ENCODE measurements at regions not wholly inside any gene's neighbourhood (a gene's known extent, or its start where the extent isn't known, plus 50 kb on each side); places are given as distances from the start of the nearest gene placed in this dataset.

DNA sequence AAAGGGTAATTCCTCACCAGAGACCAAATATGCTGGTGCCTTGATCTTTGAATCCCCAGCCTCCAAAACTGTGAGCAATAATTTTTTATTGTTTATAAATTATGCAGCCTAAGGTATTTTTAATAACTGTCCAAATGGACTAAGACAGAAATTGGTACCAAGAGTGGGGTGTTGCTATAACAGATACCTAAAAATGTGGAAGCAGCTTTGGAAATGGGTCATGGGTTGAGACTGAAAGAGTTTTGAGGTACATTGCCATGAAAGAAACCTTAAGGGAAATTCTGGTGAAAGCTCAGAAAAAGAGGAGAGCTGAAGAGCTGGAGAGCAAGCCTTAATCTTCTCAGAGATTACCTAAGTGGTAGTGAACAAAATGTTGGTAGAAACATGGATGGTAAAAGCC, 378.2 kb downstream of the NXPE2 start:
- H3K4me1 Mint-ChIP-seq: peaks cover 6% of the 10 kb centered on the region
- ATAC-seq: no peak
- DNase-seq (ENCODE audit: low spot score): no peak
- POLR2A ChIA-PET: no interaction called here
- peaks cover 13% of the 10 kb centered on the region for H3K27me3 Mint-ChIP-seq (ENCODE audit: low read depth)
- CTCF ChIA-PET: no interaction called here
- TF ChIP-seq RELA (CRISPR knock-in tag; IDR thresholded peaks at IDR 0.05; ENCODE audit: borderline replicate concordance) (no peak), ETV6 (CRISPR knock-in tag; IDR thresholded peaks at IDR 0.05) (no peak), MXD4 (CRISPR knock-in tag; IDR thresholded peaks at IDR 0.05; ENCODE audit: borderline replicate concordance) (no peak), ZBTB43 (CRISPR knock-in tag; IDR thresholded peaks at IDR 0.05) (no peak)
- H3K27ac Mint-ChIP-seq: no peak overlapping the region
- H3K4me3 Mint-ChIP-seq: no peak overlapping the region
- peaks cover 33% of the 10 kb centered on the region for H3K9me3 Mint-ChIP-seq
- H3K36me3 Mint-ChIP-seq: peaks cover 23% of the 10 kb centered on the region

DNA sequence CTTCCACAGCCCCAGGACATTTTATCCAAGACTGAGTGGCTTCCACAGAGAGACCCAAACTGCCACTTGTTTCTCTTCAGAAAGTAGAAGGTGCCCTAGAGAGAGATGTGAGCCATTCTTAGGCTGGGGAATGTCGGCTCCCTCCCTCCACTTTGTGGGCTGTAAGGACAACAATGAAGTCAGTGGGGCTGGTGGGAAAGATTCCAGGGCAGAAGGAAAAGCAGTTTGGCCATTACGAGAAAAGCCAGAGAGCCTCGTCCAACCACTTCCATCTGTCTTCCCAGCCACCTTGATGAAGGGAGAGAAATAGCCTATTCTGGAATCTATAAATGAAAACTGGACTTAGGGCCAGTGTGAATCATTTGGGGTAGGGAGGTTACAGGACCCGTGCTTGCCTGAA, 382.5 kb downstream of the NXPE2 start:
- ATAC-seq (no peak), DNase-seq (ENCODE audit: low spot score) (no peak)
- no peak overlapping the region for H3K4me3 Mint-ChIP-seq
- H3K4me1 Mint-ChIP-seq: peaks cover 5% of the 10 kb centered on the region; the same call in 1 of the 2 replicates
- no peak overlapping the region for H3K27ac Mint-ChIP-seq
- no peak for TF ChIP-seq MYBL2 (CRISPR knock-in tag; IDR thresholded peaks at IDR 0.05)
- TF ChIP-seq ESRRA (CRISPR knock-in tag; IDR thresholded peaks at IDR 0.05; ENCODE audit: borderline replicate concordance): no peak
- no peak for TF ChIP-seq ZNF232 (CRISPR knock-in tag; IDR thresholded peaks at IDR 0.05)
- no peak for TF ChIP-seq AR (CRISPR knock-in tag; IDR thresholded peaks at IDR 0.05)
- TF ChIP-seq, protein P1, sequence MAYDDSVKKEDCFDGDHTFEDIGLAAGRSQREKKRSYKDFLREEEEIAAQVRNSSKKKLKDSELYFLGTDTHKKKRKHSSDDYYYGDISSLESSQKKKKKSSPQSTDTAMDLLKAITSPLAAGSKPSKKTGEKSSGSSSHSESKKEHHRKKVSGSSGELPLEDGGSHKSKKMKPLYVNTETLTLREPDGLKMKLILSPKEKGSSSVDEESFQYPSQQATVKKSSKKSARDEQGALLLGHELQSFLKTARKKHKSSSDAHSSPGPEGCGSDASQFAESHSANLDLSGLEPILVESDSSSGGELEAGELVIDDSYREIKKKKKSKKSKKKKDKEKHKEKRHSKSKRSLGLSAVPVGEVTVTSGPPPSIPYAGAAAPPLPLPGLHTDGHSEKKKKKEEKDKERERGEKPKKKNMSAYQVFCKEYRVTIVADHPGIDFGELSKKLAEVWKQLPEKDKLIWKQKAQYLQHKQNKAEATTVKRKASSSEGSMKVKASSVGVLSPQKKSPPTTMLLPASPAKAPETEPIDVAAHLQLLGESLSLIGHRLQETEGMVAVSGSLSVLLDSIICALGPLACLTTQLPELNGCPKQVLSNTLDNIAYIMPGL (CRISPR knock-in tag; IDR thresholded peaks at IDR 0.05): no peak
- TF ChIP-seq, protein P2, sequence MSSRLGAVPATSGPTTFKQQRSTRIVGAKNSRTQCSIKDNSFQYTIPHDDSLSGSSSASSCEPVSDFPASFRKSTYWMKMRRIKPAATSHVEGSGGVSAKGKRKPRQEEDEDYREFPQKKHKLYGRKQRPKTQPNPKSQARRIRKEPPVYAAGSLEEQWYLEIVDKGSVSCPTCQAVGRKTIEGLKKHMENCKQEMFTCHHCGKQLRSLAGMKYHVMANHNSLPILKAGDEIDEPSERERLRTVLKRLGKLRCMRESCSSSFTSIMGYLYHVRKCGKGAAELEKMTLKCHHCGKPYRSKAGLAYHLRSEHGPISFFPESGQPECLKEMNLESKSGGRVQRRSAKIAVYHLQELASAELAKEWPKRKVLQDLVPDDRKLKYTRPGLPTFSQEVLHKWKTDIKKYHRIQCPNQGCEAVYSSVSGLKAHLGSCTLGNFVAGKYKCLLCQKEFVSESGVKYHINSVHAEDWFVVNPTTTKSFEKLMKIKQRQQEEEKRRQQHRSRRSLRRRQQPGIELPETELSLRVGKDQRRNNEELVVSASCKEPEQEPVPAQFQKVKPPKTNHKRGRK (CRISPR knock-in tag; IDR thresholded peaks at IDR 0.05; ENCODE audit: borderline replicate concordance): no peak
- TF ChIP-seq JAZF1 (CRISPR knock-in tag; IDR thresholded peaks at IDR 0.05): no peak
- no peak for TF ChIP-seq NR3C1 (CRISPR knock-in tag; conservative IDR thresholded peaks at IDR 0.05; ENCODE audit: low read depth)
- TF ChIP-seq ETV6 (CRISPR knock-in tag; IDR thresholded peaks at IDR 0.05): no peak
- TF ChIP-seq, protein P3, sequence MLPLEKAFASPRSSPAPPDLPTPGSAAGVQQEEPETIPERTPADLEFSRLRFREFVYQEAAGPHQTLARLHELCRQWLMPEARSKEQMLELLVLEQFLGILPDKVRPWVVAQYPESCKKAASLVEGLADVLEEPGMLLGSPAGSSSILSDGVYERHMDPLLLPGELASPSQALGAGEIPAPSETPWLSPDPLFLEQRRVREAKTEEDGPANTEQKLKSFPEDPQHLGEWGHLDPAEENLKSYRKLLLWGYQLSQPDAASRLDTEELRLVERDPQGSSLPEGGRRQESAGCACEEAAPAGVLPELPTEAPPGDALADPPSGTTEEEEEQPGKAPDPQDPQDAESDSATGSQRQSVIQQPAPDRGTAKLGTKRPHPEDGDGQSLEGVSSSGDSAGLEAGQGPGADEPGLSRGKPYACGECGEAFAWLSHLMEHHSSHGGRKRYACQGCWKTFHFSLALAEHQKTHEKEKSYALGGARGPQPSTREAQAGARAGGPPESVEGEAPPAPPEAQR (CRISPR knock-in tag; IDR thresholded peaks at IDR 0.05): no peak
- TF ChIP-seq OVOL2 (CRISPR knock-in tag; IDR thresholded peaks at IDR 0.05; ENCODE audit: borderline replicate concordance): no peak
- TF ChIP-seq ZNF263 (CRISPR knock-in tag; IDR thresholded peaks at IDR 0.05; ENCODE audit: low read depth): no peak
- TF ChIP-seq, protein P4, sequence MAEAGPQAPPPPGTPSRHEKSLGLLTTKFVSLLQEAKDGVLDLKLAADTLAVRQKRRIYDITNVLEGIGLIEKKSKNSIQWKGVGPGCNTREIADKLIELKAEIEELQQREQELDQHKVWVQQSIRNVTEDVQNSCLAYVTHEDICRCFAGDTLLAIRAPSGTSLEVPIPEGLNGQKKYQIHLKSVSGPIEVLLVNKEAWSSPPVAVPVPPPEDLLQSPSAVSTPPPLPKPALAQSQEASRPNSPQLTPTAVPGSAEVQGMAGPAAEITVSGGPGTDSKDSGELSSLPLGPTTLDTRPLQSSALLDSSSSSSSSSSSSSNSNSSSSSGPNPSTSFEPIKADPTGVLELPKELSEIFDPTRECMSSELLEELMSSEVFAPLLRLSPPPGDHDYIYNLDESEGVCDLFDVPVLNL (CRISPR knock-in tag; IDR thresholded peaks at IDR 0.05; ENCODE audit: borderline replicate concordance, low read depth): no peak
- H3K9me3 Mint-ChIP-seq: peaks cover 31% of the 10 kb centered on the region
- peaks cover 7% of the 10 kb centered on the region for H3K27me3 Mint-ChIP-seq (ENCODE audit: low read depth)
- peaks cover 20% of the 10 kb centered on the region for H3K36me3 Mint-ChIP-seq
- POLR2A ChIA-PET: no interaction called here
- CTCF ChIA-PET: no interaction called here

Data from WTC11 (cell line).